B cell (primary cell): ENCODE measurements at regions not wholly inside any gene's neighbourhood (a gene's known extent, or its start where the extent isn't known, plus 50 kb on each side); places are given as distances from the start of the nearest gene placed in this dataset.

ENCODE experiments used
- ATAC-seq: fragments of 200-7000 bp; cut with Tn5 transposase; one replicate; pipeline ENCODE4 v1.10.0; 2021; ENCODE audit warnings: low read depth, mild to moderate bottlenecking, moderate number of reproducible peaks, moderate library complexity
- CTCF ChIA-PET: fragments of 350-600 bp; sonication (Branson Sonifier 250); formaldehyde crosslinking; loops from one replicate; lab custom pipeline; 2021; ENCODE audit warnings: antibody characterized with exemption, inconsistent platforms; lab: Charles Lee
- POLR2A ChIA-PET: fragments of 350-600 bp; sonication (Branson Sonifier 250); formaldehyde crosslinking; loops from one replicate; lab custom pipeline; 2021; ENCODE audit warnings: antibody characterized with exemption; lab: Charles Lee
- DNase-seq: peaks from one replicate; pipeline ENCODE4 v3.0.0; 2013
- H2AFZ ChIP-seq: 2 replicates; pipeline ENCODE4 v1.6.1; 2012; ENCODE audit warnings: mild to moderate bottlenecking, low read depth, low read length; ENCODE audit not compliant: insufficient read depth, poor library complexity, severe bottlenecking
- H3K27ac ChIP-seq, 2 donors: 1 replicate in 1 of 2; 2 replicates in 1 of 2; pipeline ENCODE4 v1.5.1; 2012 to 2013; ENCODE audit warnings: low read length in 2 of 2, mild to moderate bottlenecking in 2 of 2, moderate library complexity in 1 of 2
- H3K27me3 ChIP-seq, 4 experiments: fragments of 200-600 bp in 1 of 4; sonication (generic) in 1 of 4; replicated peaks in 1 of 4; 1 replicate in 2 of 4; 2 replicates in 2 of 4; pipeline versions ENCODE4 v1.6.1 to v1.7.0; 2013 to 2016; ENCODE audit warnings: low read length in 3 of 4, mild to moderate bottlenecking in 2 of 4, mixed read lengths in 1 of 4, moderate library complexity in 1 of 4; ENCODE audit not compliant: insufficient read depth in 4 of 4, control insufficient read depth in 3 of 4; ENCODE audit errors: control extremely low read depth in 1 of 4
- H3K36me3 ChIP-seq, 2 experiments: replicated peaks in 1 of 2; 1 replicate in 1 of 2; 2 replicates in 1 of 2; pipeline versions ENCODE4 v1.6.1 to v1.7.1; 2013; ENCODE audit warnings: low read length in 1 of 2; ENCODE audit not compliant: insufficient read depth in 2 of 2, control insufficient read depth in 1 of 2; ENCODE audit errors: control extremely low read depth in 1 of 2, extremely low read depth in 1 of 2
- H3K4me1 ChIP-seq, 2 donors: fragments of 200-600 bp in 1 of 2; sonication (generic) in 1 of 2; 1 replicate in 1 of 2; 2 replicates in 1 of 2; pipeline versions ENCODE4 v1.5.1 to v1.6.1; 2013 to 2017; ENCODE audit warnings: low read length in 2 of 2; ENCODE audit not compliant: control insufficient read depth in 2 of 2, insufficient read depth in 2 of 2
- H3K4me2 ChIP-seq: replicated peaks from 2 replicates; pipeline ENCODE3; 2012; ENCODE audit warnings: mild to moderate bottlenecking, low read depth, low read length; ENCODE audit not compliant: poor library complexity, severe bottlenecking
- H3K4me3 ChIP-seq, 5 experiments: fragments of 200-600 bp in 1 of 5; sonication (generic) in 1 of 5; 1 replicate in 3 of 5; 2 replicates in 2 of 5; pipeline versions ENCODE4 v1.5.1 to v1.7.0; 2011 to 2016; ENCODE audit warnings: low read length in 4 of 5, mild to moderate bottlenecking in 4 of 5, low read depth in 2 of 5, control low read depth in 1 of 5, moderate library complexity in 1 of 5; ENCODE audit not compliant: insufficient read depth in 1 of 5; ENCODE audit errors: control extremely low read depth in 1 of 5, extremely low read depth in 1 of 5
- H3K79me2 ChIP-seq: fragments of 200-600 bp; sonication (generic); one replicate; pipeline ENCODE4 v1.6.0; 2016; ENCODE audit warnings: low read length; ENCODE audit not compliant: control insufficient read depth, insufficient read depth
- H3K9ac ChIP-seq: fragments of 200-600 bp; sonication (generic); 2 replicates; pipeline ENCODE4 v1.6.1; 2017; ENCODE audit warnings: mild to moderate bottlenecking, low read length, moderate library complexity
- H3K9me3 ChIP-seq, 3 donors: one replicate each; pipeline versions ENCODE4 v1.6.1 to v1.7.1; 2013; ENCODE audit warnings: low read length in 2 of 3; ENCODE audit not compliant: control insufficient read depth in 2 of 3, insufficient read depth in 1 of 3; ENCODE audit errors: control extremely low read depth in 1 of 3
- H4K20me1 ChIP-seq: 2 replicates; pipeline ENCODE4 v1.6.0; 2012; ENCODE audit warnings: mild to moderate bottlenecking, low read length; ENCODE audit not compliant: insufficient read depth, control insufficient read depth, poor library complexity, severe bottlenecking
- H3K27ac Mint-ChIP-seq: one replicate; pipeline ENCODE4 v1.8.0; 2021; ENCODE audit warnings: mixed read lengths
- H3K27me3 Mint-ChIP-seq: one replicate; pipeline ENCODE4 v1.8.0; 2021; ENCODE audit warnings: mixed read lengths
- H3K4me1 Mint-ChIP-seq: one replicate; pipeline ENCODE4 v1.8.0; 2021; ENCODE audit warnings: mixed read lengths
- H3K4me3 Mint-ChIP-seq: one replicate; pipeline ENCODE4 v1.8.0; 2021; ENCODE audit warnings: mixed read lengths
- H3K9me3 Mint-ChIP-seq: one replicate; pipeline ENCODE4 v1.8.0; 2022; ENCODE audit warnings: mixed read lengths; ENCODE audit not compliant: insufficient read depth
- EZH2 ChIP-seq: IDR thresholded peaks from 2 replicates; pipeline ENCODE4 v1.6.1; 2012; ENCODE audit warnings: borderline replicate concordance, low read depth, mild to moderate bottlenecking, moderate library complexity, low read length; ENCODE audit not compliant: insufficient read depth, poor library complexity, severe bottlenecking
- WGBS: methylation state at CpG from one replicate; pipeline ENCODE4 v1.1.5; 2013; ENCODE audit warnings: missing lambda C conversion rate; ENCODE audit not compliant: insufficient coverage; 5-methylcytosine and 5-hydroxymethylcytosine counted together
- intact Hi-C: fragments of 100-400 bp; cut with micrococcal nuclease; formaldehyde crosslinking; loops from one replicate; pipeline ENCODE4 v1.10.0; 2022
- TF ChIP-seq, protein P1 (sequence below): fragments of 200-600 bp; IDR thresholded peaks from one replicate; pipeline ENCODE4 v1.8.0; 2022; ENCODE audit warnings: antibody characterized with exemption, mild to moderate bottlenecking

- TF ChIP-seq, protein P1, sequence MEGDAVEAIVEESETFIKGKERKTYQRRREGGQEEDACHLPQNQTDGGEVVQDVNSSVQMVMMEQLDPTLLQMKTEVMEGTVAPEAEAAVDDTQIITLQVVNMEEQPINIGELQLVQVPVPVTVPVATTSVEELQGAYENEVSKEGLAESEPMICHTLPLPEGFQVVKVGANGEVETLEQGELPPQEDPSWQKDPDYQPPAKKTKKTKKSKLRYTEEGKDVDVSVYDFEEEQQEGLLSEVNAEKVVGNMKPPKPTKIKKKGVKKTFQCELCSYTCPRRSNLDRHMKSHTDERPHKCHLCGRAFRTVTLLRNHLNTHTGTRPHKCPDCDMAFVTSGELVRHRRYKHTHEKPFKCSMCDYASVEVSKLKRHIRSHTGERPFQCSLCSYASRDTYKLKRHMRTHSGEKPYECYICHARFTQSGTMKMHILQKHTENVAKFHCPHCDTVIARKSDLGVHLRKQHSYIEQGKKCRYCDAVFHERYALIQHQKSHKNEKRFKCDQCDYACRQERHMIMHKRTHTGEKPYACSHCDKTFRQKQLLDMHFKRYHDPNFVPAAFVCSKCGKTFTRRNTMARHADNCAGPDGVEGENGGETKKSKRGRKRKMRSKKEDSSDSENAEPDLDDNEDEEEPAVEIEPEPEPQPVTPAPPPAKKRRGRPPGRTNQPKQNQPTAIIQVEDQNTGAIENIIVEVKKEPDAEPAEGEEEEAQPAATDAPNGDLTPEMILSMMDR, result no peak
- no peak for TF ChIP-seq EZH2
- Mint-ChIP-seq H3K4me3 (no peak overlapping the region), H3K27me3 (peaks cover 52% of the 10 kb centered on the region), H3K9me3 (no peaks in the 10 kb centered on the region), H3K4me1 (peaks cover under 1% of the 10 kb centered on the region), H3K27ac (no peak overlapping the region)
- H3K79me2 ChIP-seq, result no peaks in the 10 kb centered on the region
- H3K4me3 ChIP-seq, result no peak overlapping the region
- POLR2A ChIA-PET, result no interaction called here
- ATAC-seq (no peak), DNase-seq (no peak)
- no peak overlapping the region for H2AFZ ChIP-seq
- peaks cover 0 to 50% (median 23%) of the 10 kb centered on the region in 4 experiments for H3K27me3 ChIP-seq
- intact Hi-C loops, result no loop called here
- H3K9me3 ChIP-seq, result peaks cover 0 to 13% (median 1%) of the 10 kb centered on the region in 3 donors
- no peak overlapping the region for H3K9ac ChIP-seq
- H3K4me1 ChIP-seq, result no peaks in the 10 kb centered on the region
- no peak overlapping the region for H3K4me2 ChIP-seq
- 83% methylated on average over 1 of the region's 2 CpGs for WGBS
- CTCF ChIA-PET, result no interaction called here
- H3K36me3 ChIP-seq, result no peaks in the 10 kb centered on the region
- H3K27ac ChIP-seq, result no peak overlapping the region
- no peaks in the 10 kb centered on the region for H4K20me1 ChIP-seq
Measured at GRCh38 chr14:95603415-95603814, 68.6 kb downstream of the GLRX5 start.

- intact Hi-C loops, result no loop called here
- no peaks in the 10 kb centered on the region for H3K9me3 Mint-ChIP-seq
- ATAC-seq, result no peak
- DNase-seq, result no peak
- peaks cover 40% of the 10 kb centered on the region for H3K27me3 Mint-ChIP-seq
- WGBS, result 100% methylated on average over 2 of the region's 2 CpGs
- ChIA-PET POLR2A (no interaction called here), CTCF (interaction anchor here (1.1 to 2.9 kb wide), 4 partner anchors 38 to 388 kb away, joined by 3 to 16 read pairs (median 4); no protein-coding TSS in a partner anchor)
- Histone ChIP-seq H3K27me3 (peaks cover 0 to 27% (median 9%) of the 10 kb centered on the region in 4 experiments), H4K20me1 (no peaks in the 10 kb centered on the region), H3K9me3 (peaks cover 0 to 13% (median 0%) of the 10 kb centered on the region in 3 donors), H3K27ac (no peak overlapping the region), H3K4me1 (peaks cover 2 to 15% of the 10 kb centered on the region in 2 donors), H3K36me3 (no peaks in the 10 kb centered on the region), H3K9ac (no peak overlapping the region), H3K79me2 (no peaks in the 10 kb centered on the region), H3K4me2 (no peak overlapping the region), H3K4me3 (no peak overlapping the region), H2AFZ (no peak overlapping the region)
- no peak overlapping the region for H3K27ac Mint-ChIP-seq
- TF ChIP-seq EZH2, result no peak
- TF ChIP-seq, protein P1, result no peak
- no peak overlapping the region for H3K4me3 Mint-ChIP-seq
- H3K4me1 Mint-ChIP-seq, result peaks cover 14% of the 10 kb centered on the region
Measured at GRCh38 chr14:95606266-95606665, 71.4 kb downstream of the GLRX5 start.
